AG04449 (cell line): ENCODE measurements at regions not wholly inside any gene's neighbourhood (a gene's known extent, or its start where the extent isn't known, plus 50 kb on each side); places are given as distances from the start of the nearest gene placed in this dataset.

ENCODE experiments used
- CTCF ChIA-PET: fragments of 350-600 bp; formaldehyde crosslinking; extraction: SDS; loops from one replicate; lab custom pipeline; 2021; ENCODE audit warnings: antibody characterized with exemption; lab: Yijun Ruan, JAX
- POLR2A ChIA-PET: fragments of 400-600, 350-600 bp; formaldehyde crosslinking; extraction: SDS; loops from one replicate; lab custom pipeline; 2020; ENCODE audit warnings: antibody characterized with exemption, inconsistent platforms; lab: Yijun Ruan, JAX
- DNase-seq: peaks from one replicate; pipeline ENCODE4 v3.0.0-alpha.2; 2010; ENCODE audit warnings: low read depth, low spot score
- H3K4me3 ChIP-seq: 2 replicates; pipeline ENCODE4 v1.5.1; 2011; ENCODE audit warnings: low read depth, mild to moderate bottlenecking, control low read depth, low read length
- CTCF ChIP-seq: IDR thresholded peaks from one replicate; pipeline ENCODE4 v1.5.1; 2011; ENCODE audit warnings: mild to moderate bottlenecking, moderate library complexity, low read length, control low read depth, inconsistent platforms; ENCODE audit not compliant: insufficient read depth; ENCODE audit errors: missing control alignments

- no peak overlapping the region for H3K4me3 ChIP-seq
- ChIA-PET POLR2A (no interaction called here), CTCF (no interaction called here)
- no peak for TF ChIP-seq CTCF
- no peak for DNase-seq
Observed at GRCh38 chr10:47249881-47250280, 50.1 kb upstream of the GDF10 start.
